ENCODE measurements at regions not wholly inside any gene's neighbourhood (a gene's known extent, or its start where the extent isn't known, plus 50 kb on each side); places are given as distances from the start of the nearest gene placed in this dataset.

DNA sequence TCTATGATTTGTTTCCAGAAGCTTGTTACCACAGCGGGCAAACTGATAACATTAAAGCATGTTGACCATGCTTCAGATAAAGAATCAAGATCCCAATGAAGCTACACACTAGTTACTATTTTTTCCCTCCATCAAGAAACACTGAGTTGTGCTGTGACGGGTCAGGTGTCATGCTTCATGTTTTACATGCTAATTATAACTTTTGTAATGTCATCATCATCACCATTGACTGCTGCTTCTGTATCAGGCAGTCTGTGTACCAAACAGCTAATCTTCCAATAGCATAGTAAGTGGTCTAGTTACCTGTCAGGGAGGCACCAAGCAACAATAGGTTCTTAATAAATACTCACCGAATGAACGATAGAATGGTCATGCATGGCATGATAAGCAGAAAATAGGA, 388.1 kb downstream of the THBS2 start:
- H3K36me3 Mint-ChIP-seq = no peaks in the 10 kb centered on the region
- Histone ChIP-seq H3F3A (ENCODE audit: low read depth) (no peaks in the 10 kb centered on the region), H3K9me3 (ENCODE audit: low read depth) (no peaks in the 10 kb centered on the region), H3K27me3 (no peaks in the 10 kb centered on the region), H3K4me1 (no peaks in the 10 kb centered on the region), H3K4me3 (no peak overlapping the region), H3K9ac (no peak overlapping the region), H3K4me2 (no peak overlapping the region), H3K36me3 (no peaks in the 10 kb centered on the region), H4K20me1 (ENCODE audit: low read depth) (no peaks in the 10 kb centered on the region), H3K79me2 (ENCODE audit: low read depth) (no peaks in the 10 kb centered on the region), H2AFZ (replicated peaks) (no peak overlapping the region), H3K27ac (no peak overlapping the region)
- no peak overlapping the region for H3K27ac Mint-ChIP-seq
- peaks cover 5% of the 10 kb centered on the region for H3K27me3 Mint-ChIP-seq (ENCODE audit: insufficient read depth, low read depth)
- H3K9me3 Mint-ChIP-seq = no peaks in the 10 kb centered on the region
- no peak overlapping the region for H3K4me3 Mint-ChIP-seq
- H3K4me1 Mint-ChIP-seq = peaks cover 6% of the 10 kb centered on the region
- no peak for DNase-seq (ENCODE audit: low spot score)
- no peak for TF ChIP-seq EZH2phosphoT487 (IDR thresholded peaks at IDR 0.05)
- no peak for TF ChIP-seq EZH2 (IDR thresholded peaks at IDR 0.05)
- TF ChIP-seq, protein P1, sequence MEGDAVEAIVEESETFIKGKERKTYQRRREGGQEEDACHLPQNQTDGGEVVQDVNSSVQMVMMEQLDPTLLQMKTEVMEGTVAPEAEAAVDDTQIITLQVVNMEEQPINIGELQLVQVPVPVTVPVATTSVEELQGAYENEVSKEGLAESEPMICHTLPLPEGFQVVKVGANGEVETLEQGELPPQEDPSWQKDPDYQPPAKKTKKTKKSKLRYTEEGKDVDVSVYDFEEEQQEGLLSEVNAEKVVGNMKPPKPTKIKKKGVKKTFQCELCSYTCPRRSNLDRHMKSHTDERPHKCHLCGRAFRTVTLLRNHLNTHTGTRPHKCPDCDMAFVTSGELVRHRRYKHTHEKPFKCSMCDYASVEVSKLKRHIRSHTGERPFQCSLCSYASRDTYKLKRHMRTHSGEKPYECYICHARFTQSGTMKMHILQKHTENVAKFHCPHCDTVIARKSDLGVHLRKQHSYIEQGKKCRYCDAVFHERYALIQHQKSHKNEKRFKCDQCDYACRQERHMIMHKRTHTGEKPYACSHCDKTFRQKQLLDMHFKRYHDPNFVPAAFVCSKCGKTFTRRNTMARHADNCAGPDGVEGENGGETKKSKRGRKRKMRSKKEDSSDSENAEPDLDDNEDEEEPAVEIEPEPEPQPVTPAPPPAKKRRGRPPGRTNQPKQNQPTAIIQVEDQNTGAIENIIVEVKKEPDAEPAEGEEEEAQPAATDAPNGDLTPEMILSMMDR (IDR thresholded peaks at IDR 0.05) = no peak

DNA sequence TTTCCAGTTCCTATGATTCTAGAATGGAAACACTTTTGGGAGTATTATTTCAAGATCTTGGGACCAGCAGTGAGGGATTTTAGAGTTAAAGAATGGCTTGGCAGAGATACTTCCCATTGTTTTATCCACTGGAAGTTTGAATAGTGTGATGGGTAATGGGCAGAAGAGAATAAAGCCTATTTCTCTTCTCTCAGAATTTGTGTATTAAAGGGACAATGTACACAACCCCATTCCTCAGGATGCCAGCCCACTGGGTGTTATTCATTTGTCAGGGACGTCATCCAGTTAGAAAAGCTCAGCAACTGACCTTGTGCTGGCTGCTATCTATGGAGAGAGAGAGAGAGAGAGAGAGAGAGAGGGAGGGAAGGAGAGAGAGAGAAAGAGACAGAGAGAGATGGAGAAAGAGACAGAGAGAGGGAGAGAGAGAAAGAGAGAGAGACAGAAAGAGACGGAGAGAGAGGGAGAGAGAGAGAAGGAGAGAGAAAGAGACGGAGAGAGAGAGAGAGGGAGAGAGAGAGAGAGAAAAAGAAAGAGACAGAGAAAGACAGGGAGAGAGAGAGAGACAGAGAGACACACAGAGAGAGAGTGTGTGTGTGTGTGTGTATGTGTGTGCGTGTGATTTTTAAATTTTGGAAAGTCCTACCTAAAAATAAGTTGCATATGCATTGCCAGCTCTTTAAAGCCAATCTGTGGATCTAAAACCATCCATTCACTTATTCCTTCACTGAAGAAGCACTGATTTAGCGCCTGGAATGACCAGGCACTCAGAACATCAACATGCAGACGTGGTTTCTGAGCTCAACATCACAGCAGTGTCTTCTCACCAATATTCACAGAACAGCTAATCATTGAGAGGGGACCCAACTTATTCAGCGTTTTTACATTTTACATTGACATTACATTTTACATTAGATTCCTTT, 388.8 kb downstream of the THBS2 start:
- Histone ChIP-seq H3K27ac (no peak overlapping the region), H3K4me2 (no peak overlapping the region), H3K9ac (no peak overlapping the region), H3K27me3 (no peaks in the 10 kb centered on the region), H2AFZ (replicated peaks) (no peak overlapping the region), H3K4me3 (no peak overlapping the region), H3K79me2 (ENCODE audit: low read depth) (no peaks in the 10 kb centered on the region), H3K4me1 (no peaks in the 10 kb centered on the region), H3F3A (ENCODE audit: low read depth) (no peaks in the 10 kb centered on the region), H3K36me3 (no peaks in the 10 kb centered on the region), H3K9me3 (ENCODE audit: low read depth) (no peaks in the 10 kb centered on the region), H4K20me1 (ENCODE audit: low read depth) (no peaks in the 10 kb centered on the region)
- H3K27me3 Mint-ChIP-seq (ENCODE audit: insufficient read depth, low read depth) = peaks cover 5% of the 10 kb centered on the region
- H3K4me1 Mint-ChIP-seq = peaks cover 6% of the 10 kb centered on the region
- H3K36me3 Mint-ChIP-seq = no peaks in the 10 kb centered on the region
- no peak overlapping the region for H3K27ac Mint-ChIP-seq
- DNase-seq (ENCODE audit: low spot score) = no peak
- TF ChIP-seq, protein P1 (IDR thresholded peaks at IDR 0.05) = no peak
- TF ChIP-seq EZH2 (IDR thresholded peaks at IDR 0.05) (no peak), EZH2phosphoT487 (IDR thresholded peaks at IDR 0.05) (no peak)
- H3K9me3 Mint-ChIP-seq = no peaks in the 10 kb centered on the region
- no peak overlapping the region for H3K4me3 Mint-ChIP-seq

DNA sequence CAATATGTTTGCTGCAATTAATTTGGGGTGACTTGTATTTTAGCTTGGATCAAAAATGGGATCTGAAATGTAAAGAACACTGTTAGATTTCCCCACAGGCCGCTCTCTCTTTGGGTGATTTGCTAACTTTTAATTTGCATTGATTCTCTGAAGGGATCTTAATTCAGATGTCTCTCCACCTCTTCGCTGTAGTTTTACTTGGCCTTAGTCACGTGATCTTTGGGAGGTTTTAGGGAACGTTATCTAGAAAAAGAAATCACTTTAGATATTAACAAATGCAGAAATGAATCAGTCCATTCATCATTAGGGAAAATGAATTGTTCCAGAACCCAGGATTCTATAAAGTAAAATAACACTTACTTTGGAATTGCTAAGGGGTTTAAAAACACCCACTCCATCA, 390.2 kb downstream of the THBS2 start:
- Mint-ChIP-seq H3K27me3 (ENCODE audit: insufficient read depth, low read depth) (peaks cover 3% of the 10 kb centered on the region), H3K4me1 (peaks cover 6% of the 10 kb centered on the region), H3K27ac (no peak overlapping the region), H3K9me3 (no peaks in the 10 kb centered on the region), H3K4me3 (no peak overlapping the region), H3K36me3 (no peaks in the 10 kb centered on the region)
- no peak overlapping the region for H3K9ac ChIP-seq
- H3K36me3 ChIP-seq = no peaks in the 10 kb centered on the region
- H3K4me2 ChIP-seq = no peak overlapping the region
- H4K20me1 ChIP-seq (ENCODE audit: low read depth) = no peaks in the 10 kb centered on the region
- TF ChIP-seq EZH2phosphoT487 (IDR thresholded peaks at IDR 0.05) = no peak
- no peak for TF ChIP-seq EZH2 (IDR thresholded peaks at IDR 0.05)
- no peaks in the 10 kb centered on the region for H3K27me3 ChIP-seq
- DNase-seq (ENCODE audit: low spot score) = no peak
- H3K9me3 ChIP-seq (ENCODE audit: low read depth) = no peaks in the 10 kb centered on the region
- H3K4me1 ChIP-seq = no peaks in the 10 kb centered on the region
- H3K4me3 ChIP-seq = no peak overlapping the region
- H2AFZ ChIP-seq (replicated peaks) = no peak overlapping the region
- H3F3A ChIP-seq (ENCODE audit: low read depth) = no peaks in the 10 kb centered on the region
- H3K79me2 ChIP-seq (ENCODE audit: low read depth) = no peaks in the 10 kb centered on the region
- H3K27ac ChIP-seq = no peak overlapping the region
